Tongue (tissue), 1 donor: ENCODE measurements at regions not wholly inside any gene's neighbourhood (a gene's known extent, or its start where the extent isn't known, plus 50 kb on each side); places are given as distances from the start of the nearest gene placed in this dataset.

ENCODE experiments used
- DNase-seq: peaks from one replicate; pipeline ENCODE4 v3.0.0-alpha.2; 2015

DNA sequence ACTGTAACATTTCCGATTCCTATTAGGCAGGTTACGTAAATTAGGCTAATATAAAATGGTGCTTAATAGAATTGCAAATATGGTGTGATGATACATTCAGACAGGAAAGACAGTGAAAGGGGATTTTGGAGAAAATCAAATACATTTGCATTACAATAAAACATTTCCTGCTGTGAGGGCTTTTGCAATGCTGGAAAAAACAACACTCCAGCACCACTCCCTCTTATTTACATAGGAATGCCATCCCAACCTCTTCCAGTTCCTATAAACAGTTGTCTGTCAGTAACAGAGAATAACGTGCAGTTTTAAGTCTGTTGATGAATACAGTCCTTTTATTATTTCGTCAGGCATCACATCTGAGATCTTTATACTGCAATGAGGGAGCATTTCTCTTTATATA, 298.8 kb upstream of the FANCL start:
- DNase-seq: no peak

GRCh38 chr2:58535990-58536389, 294.9 kb upstream of the FANCL start:
- peak; percentile 11 for DNase-seq

- DNase-seq: peak; percentile 33
These were observed 294.1 kb upstream of the FANCL start for GRCh38 chr2:58535182-58535581.

DNA sequence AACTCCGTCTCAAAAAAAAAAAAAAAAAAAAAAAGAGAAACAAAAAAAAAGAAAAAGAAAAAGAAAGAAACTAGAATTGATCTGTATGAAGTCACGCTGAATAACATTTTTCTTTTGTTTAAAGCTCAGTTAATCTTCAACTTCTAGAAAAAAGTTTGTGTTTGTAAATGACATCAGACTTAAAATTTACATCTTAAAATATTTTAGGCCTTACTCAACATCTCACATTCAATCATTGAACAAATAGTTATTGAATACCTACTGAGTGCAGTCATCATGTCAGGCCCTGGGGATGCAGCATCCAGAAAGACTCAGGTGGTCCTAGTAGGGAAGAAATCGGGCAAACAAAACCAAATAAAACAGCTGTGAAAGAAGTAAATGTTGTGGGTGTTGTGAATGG, 292.3 kb upstream of the FANCL start:
- no peak for DNase-seq

DNA sequence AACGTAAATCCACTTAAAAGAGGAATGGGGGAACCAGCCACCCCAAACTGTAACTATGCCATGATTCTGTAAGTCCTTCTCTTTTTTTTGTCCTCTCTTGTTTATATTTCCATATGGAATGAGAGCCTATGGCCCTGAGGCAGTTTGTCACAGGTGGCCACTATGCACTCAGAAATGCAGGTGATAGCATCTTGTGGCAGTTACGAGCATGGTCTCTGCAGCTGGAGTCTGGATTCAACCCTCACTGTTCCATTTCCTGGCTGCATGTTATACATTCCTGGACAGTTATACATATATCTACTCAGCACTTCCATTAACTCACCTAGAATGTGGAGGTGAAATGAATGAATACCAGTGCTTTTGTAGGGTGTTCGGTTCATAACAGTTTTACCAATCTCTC, 291.5 kb upstream of the FANCL start:
- DNase-seq: no peak

- DNase-seq: no peak
These were observed 286.5 kb upstream of the FANCL start for GRCh38 chr2:58527647-58528046.

DNA sequence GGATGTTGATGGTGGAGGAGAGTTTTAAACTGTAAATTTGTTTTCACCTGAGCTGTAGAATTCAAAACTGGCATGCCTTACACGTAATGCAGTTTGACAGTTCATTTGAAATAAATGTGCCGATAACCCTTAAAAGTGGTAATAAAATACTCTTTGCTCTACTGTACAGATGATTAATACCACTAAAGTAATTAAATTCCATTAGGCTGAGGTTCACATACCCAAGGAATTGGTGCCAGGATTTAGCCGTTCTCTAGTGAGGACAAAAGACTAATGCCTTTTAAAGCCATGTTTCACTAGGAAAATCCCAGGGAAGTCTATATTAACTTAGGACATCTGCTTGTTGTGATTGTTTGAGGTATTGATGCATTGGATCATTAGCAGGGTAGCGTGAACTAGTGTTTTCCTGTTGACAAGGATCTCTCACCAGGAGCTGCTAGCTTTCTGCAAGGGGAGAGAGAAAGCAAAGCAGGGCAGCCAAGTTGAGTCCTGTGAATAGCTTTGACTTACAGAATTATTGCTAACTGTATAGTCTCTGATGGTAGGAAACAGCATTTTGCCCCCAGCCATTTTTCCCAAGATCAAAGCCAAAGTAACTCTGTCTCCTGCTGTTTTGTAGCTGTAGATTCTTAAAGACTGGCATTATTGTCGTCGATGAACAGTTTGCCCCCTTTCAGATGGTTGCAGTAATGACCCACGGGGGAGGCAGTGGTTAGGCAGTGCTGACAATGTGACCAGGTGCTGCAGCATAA, 280.9 kb upstream of the FANCL start:
- no peak for DNase-seq

GRCh38 chr2:58520903-58521302, 279.8 kb upstream of the FANCL start:
- no peak for DNase-seq

- DNase-seq: no peak
These were observed 276.8 kb upstream of the FANCL start for GRCh38 chr2:58517881-58518280.

- no peak for DNase-seq
These were observed 275.6 kb upstream of the FANCL start for GRCh38 chr2:58516695-58517094.

GRCh38 chr2:58515827-58516573, 274.9 kb upstream of the FANCL start:
- no peak for DNase-seq

GRCh38 chr2:58514252-58514651, 273.1 kb upstream of the FANCL start:
- no peak for DNase-seq

DNA sequence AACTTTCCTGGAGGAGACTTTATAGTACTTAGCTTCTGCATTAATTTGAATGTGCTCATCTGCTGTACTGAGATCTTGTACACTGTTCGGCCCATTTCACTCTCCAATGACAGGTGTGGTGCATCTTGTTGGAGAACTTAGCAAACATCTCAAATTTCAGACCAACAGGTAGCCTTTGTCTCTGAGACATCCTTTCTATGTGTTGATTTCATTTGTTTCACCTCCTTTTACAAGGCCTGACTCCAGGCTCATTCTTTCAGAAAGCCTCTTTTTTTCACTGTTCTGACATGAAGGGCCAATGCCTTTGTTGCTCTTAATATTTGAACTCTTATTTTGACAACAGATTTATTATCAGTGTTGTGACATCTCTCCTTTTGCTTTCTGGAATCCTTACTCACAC, 271.8 kb upstream of the FANCL start:
- no peak for DNase-seq

DNA sequence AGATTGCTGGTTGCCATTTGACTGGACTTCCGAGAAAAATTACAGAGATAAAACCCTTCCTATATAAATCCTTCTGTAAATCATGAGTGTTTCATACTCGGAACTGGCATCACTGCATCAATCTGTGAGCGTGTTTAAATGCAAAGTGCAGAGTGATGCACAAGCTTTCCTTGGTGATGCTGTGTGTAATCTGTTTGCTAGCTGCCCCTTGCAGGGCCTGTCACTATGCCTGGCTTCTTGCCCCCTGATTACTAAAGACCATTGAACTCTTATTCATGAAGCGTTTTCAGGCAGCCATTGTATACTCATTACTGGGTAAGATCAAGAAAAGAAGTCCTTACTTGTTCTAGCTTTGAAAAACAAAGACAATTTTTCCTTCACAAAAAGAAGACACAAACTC, 266.9 kb upstream of the FANCL start:
- no peak for DNase-seq

- no peak for DNase-seq
These were observed 262.8 kb upstream of the FANCL start for GRCh38 chr2:58503918-58504317.

DNA sequence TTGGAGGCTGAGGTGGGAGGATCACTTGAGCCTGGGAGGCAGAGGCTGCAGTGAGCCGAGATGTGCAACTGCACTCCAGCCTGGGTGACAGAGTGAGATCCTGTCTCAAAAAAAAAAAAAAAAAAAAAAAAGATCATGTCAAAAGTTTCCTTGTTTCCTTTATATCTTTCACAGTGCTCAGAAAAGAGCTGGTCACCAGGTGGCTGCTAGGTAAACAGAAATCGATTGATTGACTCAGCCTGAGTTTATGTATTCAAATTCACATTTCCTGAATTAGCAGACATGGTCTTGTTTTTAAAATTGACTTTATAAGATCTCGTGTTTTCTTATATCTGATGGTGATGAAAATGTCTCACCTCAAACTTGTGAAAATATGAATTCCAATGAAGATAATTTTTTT, 261.8 kb upstream of the FANCL start:
- DNase-seq: no peak

- DNase-seq: no peak
These were observed 260.4 kb upstream of the FANCL start for GRCh38 chr2:58501371-58502160.

DNA sequence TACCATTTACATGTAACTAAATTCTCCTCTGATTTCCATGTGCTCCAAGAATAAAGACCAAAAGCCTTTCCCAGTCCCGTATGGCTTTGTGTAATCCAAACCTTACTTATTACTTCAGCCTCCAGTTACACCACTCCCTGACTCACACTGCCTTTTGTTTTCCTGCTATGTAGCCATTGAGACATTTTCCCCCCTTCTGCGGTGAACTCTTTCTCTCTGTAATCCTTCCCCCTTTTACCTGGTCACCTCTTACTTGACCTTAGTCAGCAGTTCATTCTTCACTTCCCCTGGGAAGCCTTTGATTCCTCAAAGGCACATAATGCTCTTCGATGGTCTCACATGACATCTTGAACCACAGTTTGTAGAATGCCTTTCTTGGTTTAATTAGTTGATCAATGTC, 256.0 kb upstream of the FANCL start:
- no peak for DNase-seq

DNA sequence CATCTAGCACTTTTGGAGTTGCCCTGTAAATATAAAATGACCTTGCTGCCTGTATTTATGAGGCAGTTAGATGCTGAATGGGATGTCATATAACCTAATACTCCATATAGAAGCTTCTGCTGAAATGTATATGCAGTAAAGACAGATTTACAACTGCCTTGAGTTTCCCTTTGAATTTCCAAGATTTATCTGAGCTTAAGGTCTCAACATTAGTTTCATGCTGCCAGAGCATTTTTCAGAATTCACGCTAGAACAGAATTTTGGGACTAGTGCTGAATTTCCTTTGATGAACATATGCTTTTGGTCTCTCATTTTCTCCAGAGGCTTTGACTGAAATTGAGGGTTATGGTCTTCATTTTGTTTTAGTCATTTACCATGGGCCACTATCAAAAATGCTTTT, 254.7 kb upstream of the FANCL start:
- no peak for DNase-seq

DNA sequence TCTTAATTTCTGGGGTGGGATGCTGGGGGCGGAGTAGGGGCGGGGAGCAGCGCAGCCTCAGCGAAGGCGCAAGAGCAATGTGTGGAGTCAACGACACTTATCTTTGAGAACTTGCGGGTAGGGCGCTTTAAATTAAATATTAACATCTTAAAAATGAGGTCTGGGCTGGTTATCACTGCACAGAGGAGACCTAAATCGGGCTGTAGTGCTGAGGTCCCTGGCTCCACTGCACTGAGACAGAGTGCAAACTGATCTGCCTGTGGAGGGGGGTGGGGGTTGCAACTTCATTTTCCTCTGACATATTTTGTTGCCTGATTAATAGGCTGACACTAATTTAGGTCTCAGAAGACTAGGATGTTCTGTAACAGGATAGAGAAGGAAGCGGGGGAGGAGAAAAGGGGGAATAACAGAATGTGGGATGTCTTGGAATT, 253.0 kb upstream of the FANCL start:
- no peak for DNase-seq

DNA sequence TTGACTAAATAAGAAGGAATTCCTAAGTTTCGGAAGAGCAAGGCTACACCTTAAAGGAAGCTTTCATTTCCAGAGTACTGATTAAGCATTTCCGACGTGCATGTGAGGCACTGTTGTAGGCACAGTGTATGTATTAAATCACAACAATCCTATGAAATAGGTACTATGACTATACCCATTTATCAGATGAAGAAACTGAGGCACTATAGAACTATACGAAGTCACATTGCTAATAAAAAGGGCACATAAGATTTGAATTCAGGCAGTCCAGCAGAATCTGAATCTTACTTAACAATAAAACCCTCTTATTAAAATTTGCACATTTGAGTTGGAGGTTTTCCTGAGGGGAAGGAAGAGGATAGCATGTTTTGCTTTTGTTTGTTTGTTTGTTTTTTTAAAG, 243.5 kb upstream of the FANCL start:
- DNase-seq: no peak

DNA sequence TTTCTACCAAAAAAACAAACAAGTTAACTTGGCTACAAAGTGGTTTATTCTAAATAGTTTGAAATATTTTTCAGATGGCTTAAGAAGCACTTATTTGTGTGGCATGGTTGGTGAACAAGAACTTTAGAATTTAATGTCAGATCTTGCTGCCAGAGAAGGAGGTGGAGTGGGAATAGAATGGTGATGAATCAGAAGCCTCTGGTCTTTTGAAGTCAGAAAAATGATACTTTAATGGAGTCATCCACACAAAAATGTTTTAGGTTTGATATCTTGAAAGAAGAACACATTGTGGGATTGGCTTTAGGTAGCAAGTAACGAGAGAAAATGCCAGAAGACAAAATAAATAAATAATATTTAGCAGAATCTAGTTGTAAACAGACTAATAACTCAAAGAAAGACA, 243.1 kb upstream of the FANCL start:
- no peak for DNase-seq

DNA sequence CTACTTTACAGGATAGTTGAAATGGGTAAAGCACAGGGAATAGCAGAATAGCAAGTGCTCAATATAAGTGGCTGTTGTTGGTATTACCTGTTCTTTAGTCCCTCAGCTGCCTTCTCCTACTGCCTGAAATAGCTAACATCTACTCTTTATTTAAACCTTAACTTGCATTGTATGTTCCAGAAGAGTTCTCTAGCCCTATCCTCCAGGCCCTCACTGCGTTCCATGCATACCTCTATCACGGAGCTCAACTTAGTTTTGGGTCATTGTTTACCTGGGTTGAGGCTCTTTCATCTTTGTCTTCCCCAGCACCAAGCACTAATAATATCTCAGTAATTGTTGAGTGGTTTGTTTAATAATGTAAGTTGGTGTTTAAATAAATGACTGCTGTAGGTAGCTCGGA, 242.2 kb upstream of the FANCL start:
- DNase-seq: no peak
